AG04450 (cell line): ENCODE measurements at regions not wholly inside any gene's neighbourhood (a gene's known extent, or its start where the extent isn't known, plus 50 kb on each side); places are given as distances from the start of the nearest gene placed in this dataset. TPM values are rescaled to one million over a fixed set of nuclear protein-coding genes. Genes with fewer than 3 reads are reported as not detected.

Experiments used
- CTCF ChIA-PET: fragments of 300-600, 350-600 bp; formaldehyde crosslinking; extraction: SDS; loops from one replicate; lab custom pipeline; 2022; ENCODE audit warnings: antibody characterized with exemption, inconsistent platforms; lab: Charles Lee
- POLR2A ChIA-PET: fragments of 350-600 bp; formaldehyde crosslinking; extraction: SDS; loops from one replicate; lab custom pipeline; 2021; ENCODE audit warnings: antibody characterized with exemption, inconsistent platforms; lab: Yijun Ruan, JAX
- DNase-seq: peaks from one replicate; pipeline ENCODE4 v3.0.0-alpha.2; 2011; ENCODE audit warnings: low read depth, low spot score
- H3K27ac ChIP-seq: one replicate; pipeline ENCODE4 v1.5.1; 2012; ENCODE audit warnings: low read depth, low read length, control low read depth
- H3K27me3 ChIP-seq: one replicate; pipeline ENCODE4 v1.6.0; 2012; ENCODE audit warnings: low read length; ENCODE audit not compliant: control insufficient read depth, insufficient read depth
- H3K4me3 ChIP-seq: 2 replicates; pipeline ENCODE4 v1.5.1; 2011; ENCODE audit warnings: mild to moderate bottlenecking, low read depth, low read length, control low read depth
- H3K9me3 ChIP-seq: 2 replicates; pipeline ENCODE4 v1.5.1; 2012; ENCODE audit warnings: low read length; ENCODE audit not compliant: control insufficient read depth, insufficient read depth
- CTCF ChIP-seq: IDR thresholded peaks from 2 replicates; pipeline ENCODE4 v1.5.1; 2011; ENCODE audit warnings: low read depth, low read length, control low read depth, inconsistent platforms
- small RNA-seq: library from RNA; depleted of rRNA; stranded (forward); fragments of <200 nt; gene quantifications from one replicate; pipeline ENCODE3, GENCODE V24; 2012; ENCODE audit warnings: low read depth; ENCODE audit not compliant: insufficient read length

- no peak for DNase-seq
- H3K27ac ChIP-seq, result no peak overlapping the region
- no peaks in the 10 kb centered on the region for H3K9me3 ChIP-seq
- H3K4me3 ChIP-seq, result no peak overlapping the region
- ChIA-PET CTCF (interaction anchor here (1.1 kb wide), 2 partner anchors 128 to 229 kb away, joined by 3 read pairs; no protein-coding TSS in a partner anchor), POLR2A (no interaction called here)
- no peak for TF ChIP-seq CTCF
- no peaks in the 10 kb centered on the region for H3K27me3 ChIP-seq
Observed at GRCh38 chr1:185367218-185367617, 50.2 kb upstream of the IVNS1ABP start.

Small RNA genes lying in the stretch of these regions (small RNA-seq; reads per million reads assigned to genes)
- gene MCRIP2P2 (not detected), gene RF00019 (not detected), gene RNU7-183P (not detected)
